T47D (cell line): ENCODE measurements at regions not wholly inside any gene's neighbourhood (a gene's known extent, or its start where the extent isn't known, plus 50 kb on each side); places are given as distances from the start of the nearest gene placed in this dataset.
"Not testable (repeated sequence)": the region's sequence is repeated elsewhere in the genome, so short reads cannot be mapped to it uniquely, and the experiment has no call there.

Source experiments
- DNase-seq, 2 experiments: peaks; one replicate each; pipeline versions ENCODE4 v3.0.0 to v3.0.0-alpha.2; 2011 to 2012; ENCODE audit warnings: low read depth in 1 of 2, low spot score in 1 of 2
- JUND ChIP-seq: IDR thresholded peaks from 2 replicates; pipeline ENCODE4 v1.6.1; 2012; ENCODE audit warnings: low read depth
- in situ Hi-C: cut with HindIII; loops from 2 replicates; pipeline ENCODE4 v1.10.0; 2016; ENCODE audit warnings: low sequenced_read_pairs, low pct_unique_long_range_greater_than_20kb

DNA sequence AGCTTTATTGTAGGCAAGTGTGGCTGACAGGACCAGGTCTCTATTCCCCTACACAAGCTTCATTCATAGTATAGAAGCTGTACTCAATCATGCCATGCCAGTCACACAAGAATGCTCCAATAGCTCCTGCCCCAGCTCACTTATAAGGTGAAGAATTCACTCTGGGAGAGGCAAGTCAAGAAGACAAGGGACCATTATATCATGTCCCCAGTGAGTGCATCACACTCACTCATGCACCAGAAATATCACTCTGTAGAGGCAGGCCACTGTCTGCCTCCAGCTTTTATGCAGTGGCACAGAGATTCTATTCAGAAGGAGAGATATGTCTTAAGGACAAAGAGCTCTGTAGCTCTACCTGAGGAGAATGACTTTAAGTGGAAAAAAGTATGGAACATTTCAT lies 263.2 kb downstream of the GJA1 start:
- no peak for DNase-seq
- in situ Hi-C loops: no loop called here
- TF ChIP-seq JUND: no peak

DNA sequence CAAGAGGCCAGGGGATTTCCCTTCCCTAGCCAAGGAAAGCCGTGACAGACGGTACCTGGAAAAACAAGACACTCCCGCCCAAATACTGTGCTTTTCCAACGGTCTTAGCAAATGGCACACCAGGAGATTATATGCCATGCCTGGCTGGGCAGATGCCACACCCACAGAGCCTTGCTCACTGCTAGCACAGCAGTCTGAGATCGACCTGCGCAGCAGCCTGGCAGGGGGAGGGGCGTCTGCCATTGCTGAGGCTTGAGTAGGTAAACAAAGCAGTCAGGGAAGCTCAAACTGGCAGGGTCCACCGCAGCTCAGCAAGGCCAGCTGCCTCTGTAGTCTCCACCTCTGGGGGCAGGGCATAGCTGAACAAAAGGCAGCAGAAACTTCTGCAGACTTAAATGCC lies 267.7 kb downstream of the GJA1 start:
- DNase-seq, in situ Hi-C loops: not testable (repeated sequence)

DNA sequence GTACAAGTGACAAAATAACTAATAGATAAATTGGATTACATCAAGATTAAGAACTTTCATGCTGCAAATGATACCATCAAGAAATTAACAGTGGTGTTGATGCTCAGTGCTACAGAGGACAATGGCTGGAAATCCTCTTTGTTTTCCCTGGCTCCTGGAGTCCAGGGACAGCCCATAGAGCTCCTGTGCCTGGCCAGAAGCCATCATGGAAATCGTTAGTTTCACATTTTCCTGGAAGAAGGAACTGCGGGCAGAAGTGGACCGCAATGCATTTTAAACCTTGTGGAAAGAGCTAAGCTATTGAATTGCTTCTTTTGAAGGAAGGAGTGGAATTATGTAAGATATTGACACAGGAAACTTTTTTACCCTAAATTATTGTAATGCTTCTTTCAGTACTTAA lies 276.0 kb downstream of the GJA1 start:
- no peak for TF ChIP-seq JUND
- DNase-seq: no peak
- in situ Hi-C loops: no loop called here

DNA sequence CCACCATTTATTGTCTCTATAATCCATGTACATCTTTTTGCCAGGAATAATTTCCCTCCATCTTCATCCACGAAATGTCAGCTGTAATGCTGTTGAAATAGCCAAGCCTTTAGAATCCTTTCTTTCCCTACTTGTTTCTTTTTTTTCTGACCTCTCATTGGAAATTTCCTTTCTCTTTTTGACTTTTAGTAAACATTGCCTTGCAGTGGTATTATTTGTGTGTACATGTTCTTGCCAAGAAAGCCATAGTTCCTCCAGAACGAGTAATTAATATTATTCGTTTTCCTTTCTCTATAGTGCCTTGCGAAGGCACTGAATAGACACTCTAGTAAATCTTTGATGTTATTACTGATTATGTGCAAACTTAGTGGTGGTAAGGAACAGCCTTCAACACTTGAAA lies 282.2 kb downstream of the GJA1 start:
- in situ Hi-C loops: no loop called here
- DNase-seq: no peak
- TF ChIP-seq JUND: no peak

DNA sequence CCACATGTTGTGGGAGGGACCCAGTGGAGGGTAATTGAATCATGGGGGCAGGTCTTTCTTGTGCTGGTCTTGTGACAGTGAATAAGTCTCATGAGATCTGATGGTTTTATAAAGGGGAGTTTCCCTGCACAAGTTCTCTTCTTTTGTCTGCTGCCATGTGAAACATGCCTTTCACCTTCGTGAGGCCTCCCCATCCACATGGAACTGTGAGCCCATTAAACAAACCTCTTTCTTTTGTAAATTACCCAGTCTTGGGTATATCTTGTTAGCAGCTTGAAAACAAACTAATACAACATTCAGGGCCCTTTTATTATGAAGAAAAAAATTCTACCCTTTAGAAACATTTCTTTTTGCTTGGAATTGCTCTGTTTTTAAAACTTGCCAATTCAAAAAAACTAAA lies 285.4 kb downstream of the GJA1 start:
- in situ Hi-C loops, DNase-seq: not testable (repeated sequence)

DNA sequence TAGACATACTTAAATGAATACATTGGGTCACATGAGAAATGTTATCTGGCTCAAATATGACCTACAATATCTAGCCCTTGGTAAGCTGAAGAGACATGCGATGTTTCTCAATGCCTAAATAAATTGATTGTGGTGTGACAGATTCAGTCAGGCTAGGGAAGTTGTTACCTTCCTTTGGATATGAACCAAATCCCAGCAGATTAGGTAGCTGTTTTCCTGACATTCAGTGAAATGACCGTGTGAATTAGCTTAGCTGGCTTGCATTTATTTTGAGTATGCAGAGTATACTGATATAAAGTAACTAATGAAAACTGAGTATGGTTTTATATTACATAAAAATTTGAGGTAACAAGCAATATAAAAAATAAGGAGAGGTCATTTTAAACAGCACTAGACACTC lies 288.2 kb downstream of the GJA1 start:
- DNase-seq: no peak
- TF ChIP-seq JUND: no peak
- in situ Hi-C loops: no loop called here

DNA sequence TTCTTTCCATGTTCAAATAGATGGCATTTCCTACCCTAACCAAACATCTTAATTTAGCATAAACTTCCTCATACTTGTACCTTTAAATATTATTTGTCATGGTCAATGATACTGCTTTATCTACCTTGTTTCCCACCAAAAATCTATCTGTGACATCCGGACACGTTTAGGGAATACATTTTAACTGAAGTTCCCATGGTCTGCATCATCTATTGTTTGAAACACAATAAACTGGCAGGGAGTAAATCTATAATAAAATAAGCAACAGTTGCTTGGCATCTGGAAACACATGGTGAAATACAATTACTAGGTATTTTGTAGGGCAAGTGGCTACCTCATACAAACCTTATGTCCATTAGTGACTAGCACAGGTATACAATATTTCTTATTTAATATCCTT lies 289.1 kb downstream of the GJA1 start:
- no peak for TF ChIP-seq JUND
- in situ Hi-C loops: no loop called here
- DNase-seq: no peak

DNA sequence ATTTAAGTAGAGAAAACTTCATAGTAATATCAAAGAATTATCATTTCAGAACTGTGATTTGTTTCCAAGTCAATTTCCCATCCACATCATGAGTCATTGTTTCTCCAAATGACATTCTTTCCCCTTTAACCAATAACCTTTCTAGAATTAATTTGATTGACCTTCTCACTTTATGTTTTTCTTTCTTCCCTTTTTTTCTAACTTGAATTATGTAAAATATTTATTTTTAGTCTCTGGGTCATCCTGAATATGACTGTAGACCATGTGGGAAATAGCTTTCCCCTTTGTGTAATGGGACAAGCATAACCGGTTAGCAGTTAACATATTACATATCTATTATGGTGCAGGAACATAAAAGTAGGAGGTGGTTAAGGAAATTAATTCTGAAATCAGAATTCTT lies 291.1 kb downstream of the GJA1 start:
- TF ChIP-seq JUND: no peak
- no peak for DNase-seq
- in situ Hi-C loops: no loop called here

DNA sequence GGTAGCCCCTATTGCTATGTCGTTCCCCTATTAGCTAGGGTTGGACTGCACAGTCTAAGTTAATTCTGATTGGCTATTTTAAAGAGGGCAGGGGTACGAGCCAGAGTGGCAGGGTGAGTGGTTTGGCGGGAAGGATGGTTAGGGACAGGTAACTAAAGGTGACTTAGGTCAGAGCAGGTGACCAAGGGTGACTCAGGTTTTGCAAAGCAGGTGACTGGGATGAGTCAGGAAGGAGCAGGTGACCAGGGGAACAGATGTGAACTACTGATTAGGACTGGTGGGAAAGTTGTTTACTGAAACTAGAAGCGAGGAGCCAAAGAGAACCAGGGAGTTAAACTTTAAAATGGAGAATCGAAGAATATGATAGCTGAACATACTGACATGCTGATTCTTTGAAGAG lies 295.2 kb downstream of the GJA1 start:
- in situ Hi-C loops: no loop called here
- TF ChIP-seq JUND: no peak
- DNase-seq: no peak

DNA sequence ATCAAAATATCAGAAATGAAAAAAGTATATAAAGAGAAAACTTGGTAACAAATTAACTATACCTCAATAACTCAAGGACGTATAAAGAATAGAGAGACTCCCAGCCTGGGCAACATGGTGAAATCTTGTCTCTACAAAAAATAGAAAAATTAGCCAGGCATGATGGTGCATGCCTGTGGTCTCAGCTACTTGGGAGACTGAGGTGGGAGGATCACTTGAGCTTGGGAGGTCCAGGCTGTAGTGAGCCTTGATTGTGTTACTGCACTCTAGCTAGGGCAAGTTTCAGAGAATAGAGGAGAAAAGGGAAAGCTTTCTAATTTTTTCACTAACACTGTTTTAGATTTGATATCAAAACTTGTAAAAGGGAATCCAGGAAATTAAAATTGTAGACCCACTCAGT lies 295.9 kb downstream of the GJA1 start:
- no peak for TF ChIP-seq JUND
- DNase-seq: no peak
- in situ Hi-C loops: no loop called here

DNA sequence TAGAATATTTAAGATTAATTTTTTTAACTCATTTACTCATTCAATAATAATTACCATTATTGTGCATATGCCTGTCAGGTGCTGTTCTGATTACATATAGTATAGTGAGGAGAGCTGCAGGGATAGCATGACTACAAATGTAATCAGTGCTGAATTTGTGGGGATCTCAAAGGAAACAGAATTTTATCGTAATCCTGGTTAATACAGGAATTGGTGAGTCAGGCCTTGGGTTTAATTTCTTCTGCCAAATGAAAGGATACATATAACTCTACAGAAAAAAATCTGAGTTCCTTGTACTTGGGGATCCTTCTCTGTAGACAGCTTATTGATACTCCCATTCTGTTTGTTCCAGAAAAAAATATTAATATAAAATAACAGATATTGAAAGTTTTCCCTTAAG lies 297.2 kb downstream of the GJA1 start:
- no peak for DNase-seq
- no peak for TF ChIP-seq JUND
- in situ Hi-C loops: no loop called here

DNA sequence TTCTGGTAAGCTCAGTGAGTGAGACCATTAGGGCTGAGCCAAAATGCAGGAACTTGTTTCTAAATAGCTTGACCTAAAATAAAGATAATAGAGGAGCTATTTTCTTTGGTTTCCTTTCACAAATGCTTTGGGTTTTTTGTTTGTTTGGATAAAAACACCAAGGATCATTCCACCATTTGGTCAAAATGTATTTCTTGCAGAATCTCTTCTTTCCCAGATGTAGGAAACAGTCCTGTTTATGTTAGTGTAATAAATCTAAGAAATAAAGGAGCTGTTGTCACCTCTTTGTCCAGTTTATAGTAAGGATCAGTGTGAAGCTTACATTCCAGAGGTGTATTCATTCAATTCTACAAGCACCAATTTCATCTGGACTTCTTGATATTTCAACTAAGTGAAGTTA lies 297.8 kb downstream of the GJA1 start:
- DNase-seq: no peak
- TF ChIP-seq JUND: no peak
- in situ Hi-C loops: no loop called here

DNA sequence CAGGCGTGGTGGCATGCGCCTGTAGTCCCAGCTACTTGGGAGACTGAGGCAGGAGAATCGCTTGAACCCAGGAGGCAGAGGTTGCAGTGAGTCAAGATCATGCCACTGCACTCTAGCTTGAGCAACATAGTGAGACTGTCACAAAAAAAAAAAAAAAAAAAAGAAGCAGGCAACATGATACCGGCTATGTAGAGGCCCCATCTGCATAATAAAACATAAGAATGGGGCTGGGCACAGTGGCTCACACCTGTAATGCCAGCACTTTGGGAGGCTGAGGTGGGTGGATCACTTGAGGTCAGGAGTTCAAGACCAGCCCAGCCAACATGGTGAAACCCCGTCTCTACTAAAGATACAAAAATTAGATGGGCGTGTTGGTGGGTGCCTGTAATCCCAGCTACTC lies 304.7 kb downstream of the GJA1 start:
- DNase-seq, in situ Hi-C loops: not testable (repeated sequence)

DNA sequence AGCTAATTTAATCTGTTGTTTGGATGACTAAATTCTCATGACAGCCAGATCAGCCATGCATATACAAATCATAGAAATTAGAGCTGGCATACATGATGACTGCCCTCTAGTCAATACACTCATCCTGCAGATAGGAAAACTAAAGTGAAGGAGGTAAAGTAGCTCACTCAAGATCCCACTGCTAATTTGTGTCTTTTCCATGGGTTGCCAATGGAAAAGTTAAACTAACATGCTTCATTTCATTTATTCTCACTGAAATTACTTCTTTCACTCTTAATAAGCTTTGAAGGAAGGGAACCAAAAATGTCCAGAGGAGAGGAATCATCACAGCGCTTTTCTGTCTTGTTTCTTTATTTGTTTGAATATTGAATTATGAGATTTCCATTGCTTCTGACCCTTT lies 308.2 kb downstream of the GJA1 start:
- DNase-seq: no peak
- TF ChIP-seq JUND: no peak
- in situ Hi-C loops: no loop called here

DNA sequence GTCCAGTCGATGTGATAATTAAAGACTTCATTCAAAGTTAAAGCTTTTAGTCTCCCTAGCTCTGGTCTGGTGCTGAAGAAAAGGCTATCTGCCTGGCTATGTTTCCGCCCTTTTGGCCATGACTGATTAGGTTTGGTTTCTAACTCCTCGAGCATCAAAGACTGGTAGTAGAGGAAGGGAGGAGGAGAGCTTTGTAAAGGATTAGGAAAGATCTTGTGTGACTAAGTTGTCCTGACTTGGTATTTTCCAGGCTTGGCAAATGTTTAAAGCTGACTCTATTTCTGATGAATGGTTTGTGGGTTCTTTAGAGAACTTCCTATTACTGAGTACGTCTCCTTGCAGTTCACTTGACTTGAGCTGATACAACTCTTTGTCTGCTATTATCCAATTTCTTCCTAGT lies 312.9 kb downstream of the GJA1 start:
- no peak for DNase-seq
- no peak for TF ChIP-seq JUND
- in situ Hi-C loops: no loop called here
